SK-MEL-5 (cell line): ENCODE measurements at regions not wholly inside any gene's neighbourhood (a gene's known extent, or its start where the extent isn't known, plus 50 kb on each side); places are given as distances from the start of the nearest gene placed in this dataset.

Source experiments
- DNase-seq: peaks from one replicate; pipeline ENCODE4 v3.0.0-alpha.2; 2016; ENCODE audit warnings: low read depth, low spot score
- in situ Hi-C: cut with HindIII; loops from 2 replicates; pipeline ENCODE4 v1.10.0; 2016; ENCODE audit warnings: low sequenced_read_pairs, high pct_unique_total_duplicates, low pct_unique_long_range_greater_than_20kb

- in situ Hi-C loops = no loop called here
- DNase-seq = no peak
These were observed 94.2 kb upstream of the DLX2 start for GRCh38 chr2:172196768-172197431.

GRCh38 chr2:172198361-172198760, 95.7 kb upstream of the DLX2 start:
- DNase-seq = no peak
- in situ Hi-C loops = no loop called here

DNA sequence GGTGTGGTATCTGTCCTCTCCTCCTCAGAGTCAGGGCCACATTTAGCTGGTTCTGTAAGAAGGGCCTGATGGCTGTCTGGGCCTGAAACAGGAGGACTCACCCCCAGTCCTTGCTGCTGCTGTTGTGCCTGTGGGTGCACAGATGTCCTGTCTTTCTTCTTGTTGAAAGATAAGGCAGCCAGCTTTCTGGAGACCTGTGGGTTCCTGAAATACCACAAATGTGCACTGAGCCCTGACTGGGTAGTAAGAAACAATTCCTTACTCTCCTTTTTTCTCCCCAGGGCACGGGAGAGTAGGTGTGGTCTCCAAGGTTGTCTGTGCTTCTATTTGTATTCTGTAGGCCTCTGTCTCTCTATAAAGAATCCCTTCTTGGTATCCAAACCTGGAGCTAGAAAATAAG, 96.2 kb upstream of the DLX2 start:
- in situ Hi-C loops = no loop called here
- no peak for DNase-seq

DNA sequence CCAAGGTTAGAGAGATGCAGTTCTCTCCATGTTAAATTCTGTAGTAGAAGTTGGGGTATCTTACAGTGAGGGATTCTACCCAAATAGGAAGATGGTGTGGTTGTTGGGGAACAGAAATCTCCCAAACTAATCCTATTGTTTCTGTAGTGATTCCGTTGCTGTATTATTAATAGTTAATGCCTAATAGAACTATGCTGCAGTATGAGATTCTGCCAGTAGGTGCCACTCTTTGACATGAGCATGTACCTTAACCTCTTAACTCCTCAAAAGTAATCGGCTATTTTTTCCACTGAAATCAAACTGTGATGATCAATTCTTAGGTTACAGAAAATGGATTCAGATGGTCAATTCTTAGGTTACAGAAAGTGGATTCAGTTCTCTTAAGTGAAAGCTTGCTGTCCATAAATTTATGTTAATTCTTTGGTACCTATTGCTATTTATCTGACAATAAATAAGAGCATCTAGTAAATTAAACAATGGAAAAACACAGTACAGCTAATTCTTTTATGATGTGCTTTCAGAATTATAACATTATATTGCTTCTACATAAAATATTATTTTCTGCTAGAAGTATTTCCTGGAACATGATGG, 97.9 kb upstream of the DLX2 start:
- in situ Hi-C loops = no loop called here
- peak; percentile 63 for DNase-seq

- no peak for DNase-seq
- in situ Hi-C loops = no loop called here
These were observed 101.6 kb upstream of the DLX2 start for GRCh38 chr2:172204309-172204708.

- in situ Hi-C loops = no loop called here
These were observed 102.1 kb upstream of the DLX2 start for GRCh38 chr2:172204762-172205161.

DNA sequence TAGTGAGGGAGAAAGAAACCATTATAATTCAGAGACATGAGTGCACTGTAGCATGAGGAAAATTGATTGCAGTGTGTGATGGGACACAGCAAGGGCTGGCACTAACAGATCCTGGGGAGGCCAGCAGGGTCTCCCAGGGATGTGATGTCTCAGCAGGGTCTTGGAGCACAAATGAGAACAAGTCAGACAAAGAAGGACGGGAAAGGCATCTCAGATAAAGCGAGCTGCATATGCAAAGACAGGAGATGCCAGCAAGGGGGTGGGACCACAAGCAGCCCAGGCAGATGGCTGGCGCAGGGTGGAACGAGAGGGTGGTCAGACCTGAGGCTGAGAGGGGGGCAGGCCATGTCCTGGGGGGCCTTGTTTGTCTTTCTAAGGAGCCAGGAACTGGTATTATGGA, 102.6 kb upstream of the DLX2 start:
- no peak for DNase-seq
- in situ Hi-C loops = no loop called here

More at GRCh38 chr2:172204762-172205161, 102.1 kb upstream of the DLX2 start:
- no peak for DNase-seq

DNA sequence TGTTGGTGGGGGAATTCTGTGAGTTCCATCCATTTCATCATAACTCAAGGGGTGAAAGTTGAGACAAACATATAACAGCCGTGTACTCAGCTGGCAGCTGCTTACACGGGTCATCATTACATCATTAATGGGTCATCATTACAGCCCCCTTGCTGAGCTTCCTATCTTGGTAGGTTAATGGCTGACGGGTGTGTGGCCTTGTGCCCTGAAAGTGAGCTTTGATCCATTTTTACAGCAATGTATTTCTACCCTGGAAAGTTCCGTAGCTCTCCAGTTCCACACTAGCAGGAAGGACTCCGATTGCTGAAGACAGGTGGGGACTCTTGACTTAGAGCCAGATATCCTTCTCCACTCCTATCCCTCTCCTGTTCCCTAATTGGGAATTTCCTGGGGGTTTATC, 105.2 kb upstream of the DLX2 start:
- DNase-seq = no peak

DNA sequence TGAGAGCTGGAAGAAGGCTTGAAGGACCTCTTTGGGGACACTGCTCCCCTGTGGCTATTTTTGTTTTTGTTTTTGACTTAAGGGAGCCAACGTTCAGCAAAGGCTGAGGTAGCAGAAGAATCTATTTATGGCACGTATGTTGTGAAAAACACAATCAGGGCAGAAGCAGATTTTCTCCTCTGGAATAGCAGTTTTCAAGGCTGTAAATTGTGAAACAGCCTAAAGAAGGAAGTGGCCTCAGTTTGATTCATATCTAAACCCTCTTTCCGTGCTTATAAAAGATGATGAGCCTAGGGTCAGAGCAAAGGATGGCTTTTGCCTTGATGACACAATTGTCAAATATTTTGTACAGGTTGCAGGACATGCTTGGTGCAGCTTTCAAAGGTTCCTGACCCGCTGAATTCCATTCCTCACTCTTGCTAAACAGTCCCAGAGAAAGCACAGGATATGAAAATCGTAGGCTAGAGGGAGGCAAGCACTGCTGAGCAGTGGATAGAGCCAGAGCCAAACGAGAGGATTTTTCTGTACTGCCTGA, 106.2 kb upstream of the DLX2 start:
- in situ Hi-C loops = no loop called here
- DNase-seq = no peak

More for the DNA sequence above, 105.2 kb upstream of the DLX2 start:
- in situ Hi-C loops = no loop called here

DNA sequence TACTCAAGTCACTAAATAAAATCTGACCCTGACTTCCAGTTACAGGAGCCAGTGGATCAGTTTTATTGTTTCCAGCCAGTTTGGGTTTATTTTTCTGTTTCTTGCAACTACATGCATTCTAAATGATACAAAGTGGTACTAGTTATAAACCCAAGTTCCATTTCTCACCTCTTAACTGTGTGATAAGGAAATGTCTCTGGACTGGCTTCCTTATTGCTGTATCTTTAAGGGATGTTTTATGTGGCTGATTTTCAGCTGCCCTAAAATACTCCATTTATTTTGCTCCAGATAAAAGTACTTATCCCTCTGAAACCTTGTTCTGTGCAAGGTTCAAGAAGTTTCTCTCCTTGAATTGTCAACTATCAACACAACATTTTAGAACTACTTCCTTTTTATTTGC, 107.9 kb upstream of the DLX2 start:
- DNase-seq = no peak
- in situ Hi-C loops = no loop called here

DNA sequence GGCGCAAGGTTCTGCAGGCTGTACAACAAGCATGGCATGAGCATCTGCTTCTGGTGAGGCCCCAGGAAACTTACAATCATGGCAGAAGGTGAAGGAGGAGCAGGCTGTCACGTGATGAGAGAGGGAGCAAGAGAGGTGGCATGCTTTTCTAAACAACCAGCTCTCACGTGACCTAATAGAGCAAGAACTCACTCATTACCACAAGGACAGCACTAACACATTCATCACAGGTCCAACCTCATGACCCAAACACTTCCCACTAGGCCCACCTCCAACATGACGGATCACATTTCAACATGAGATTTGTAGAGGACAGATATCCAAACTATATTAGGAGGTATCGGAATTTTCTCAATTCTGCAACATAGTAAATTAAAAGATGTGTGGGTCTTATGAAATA, 108.8 kb upstream of the DLX2 start:
- no peak for DNase-seq
- in situ Hi-C loops = no loop called here

- in situ Hi-C loops = no loop called here
These were observed 110.6 kb upstream of the DLX2 start for GRCh38 chr2:172213116-172213860.

GRCh38 chr2:172214252-172214651, 111.6 kb upstream of the DLX2 start:
- in situ Hi-C loops = no loop called here
- no peak for DNase-seq

More at GRCh38 chr2:172213116-172213860, 110.6 kb upstream of the DLX2 start:
- no peak for DNase-seq

DNA sequence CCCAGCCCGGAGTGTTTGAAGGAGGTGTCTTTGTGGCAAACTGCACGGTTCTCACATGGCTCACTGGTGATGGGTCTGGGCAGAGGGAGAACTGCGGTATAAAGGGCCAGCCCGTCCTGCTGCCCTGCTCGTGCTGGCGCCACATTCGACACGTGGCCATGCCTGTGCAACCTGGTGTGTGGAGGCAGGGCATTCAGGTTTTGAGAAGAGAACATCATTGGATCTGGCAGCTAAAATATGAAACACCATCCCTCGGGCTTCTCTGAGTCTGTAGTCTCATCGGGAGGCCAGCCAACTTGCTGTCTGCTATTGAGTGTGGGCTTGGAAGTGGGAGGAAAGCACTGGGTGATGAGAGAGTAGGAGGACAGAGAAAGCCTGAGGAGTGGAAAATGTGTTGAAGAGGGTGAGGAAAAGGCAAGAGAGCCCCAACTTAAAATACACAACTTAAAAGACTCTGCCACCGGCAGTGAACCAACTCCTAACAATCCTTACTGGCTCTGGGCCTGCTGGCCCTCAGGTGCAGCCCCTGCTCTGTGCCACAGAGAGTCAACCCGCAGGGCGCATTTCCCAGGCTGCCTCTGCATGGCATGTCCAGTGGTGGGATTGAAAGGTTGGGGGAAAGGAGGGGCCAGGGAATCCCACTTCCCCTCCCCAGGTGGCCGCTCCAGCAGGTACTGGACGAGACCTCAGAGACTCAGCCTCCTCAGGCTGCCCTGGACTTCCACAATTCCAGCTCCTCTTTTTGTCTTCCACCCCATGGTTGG, 112.7 kb upstream of the DLX2 start:
- DNase-seq = no peak
- in situ Hi-C loops = no loop called here

DNA sequence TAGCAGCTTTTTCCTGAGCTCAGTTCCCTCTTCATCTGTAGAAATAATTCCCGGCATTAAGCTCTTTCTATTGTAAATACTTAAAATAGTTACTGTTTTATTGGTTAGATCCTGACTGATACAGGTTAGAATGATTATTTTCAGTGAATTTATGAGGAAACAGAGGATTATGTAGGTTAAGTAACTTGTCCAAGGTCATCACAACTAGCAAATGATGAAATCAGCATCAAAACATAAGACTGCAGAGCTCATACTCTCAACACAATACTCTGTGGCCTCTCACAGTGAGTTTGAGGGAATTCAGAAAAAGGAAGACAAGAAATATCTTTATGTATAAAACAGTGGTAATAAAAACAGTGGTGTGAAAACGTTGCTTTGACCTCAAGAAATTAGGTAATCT, 113.2 kb upstream of the DLX2 start:
- in situ Hi-C loops = no loop called here
- DNase-seq = no peak

DNA sequence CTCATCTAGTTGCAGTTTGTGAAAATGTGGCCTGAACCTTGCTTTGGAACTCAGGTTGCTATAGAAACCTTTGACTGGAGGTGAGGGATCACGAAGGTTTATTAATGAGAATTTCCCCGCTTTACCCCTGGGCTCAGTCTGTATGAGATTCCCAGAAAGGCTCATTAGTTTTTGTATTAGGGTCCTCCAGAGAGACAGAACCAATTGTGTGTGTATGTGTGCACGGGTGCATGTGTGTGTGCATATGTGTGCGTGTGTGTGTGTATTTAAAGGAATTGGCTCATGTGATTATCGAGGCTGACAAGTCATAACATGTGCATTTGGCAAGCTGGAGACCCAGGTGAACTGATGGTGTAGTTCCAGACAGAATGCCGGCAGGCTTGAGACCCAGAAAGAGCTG, 113.8 kb upstream of the DLX2 start:
- DNase-seq = no peak
- in situ Hi-C loops = no loop called here

DNA sequence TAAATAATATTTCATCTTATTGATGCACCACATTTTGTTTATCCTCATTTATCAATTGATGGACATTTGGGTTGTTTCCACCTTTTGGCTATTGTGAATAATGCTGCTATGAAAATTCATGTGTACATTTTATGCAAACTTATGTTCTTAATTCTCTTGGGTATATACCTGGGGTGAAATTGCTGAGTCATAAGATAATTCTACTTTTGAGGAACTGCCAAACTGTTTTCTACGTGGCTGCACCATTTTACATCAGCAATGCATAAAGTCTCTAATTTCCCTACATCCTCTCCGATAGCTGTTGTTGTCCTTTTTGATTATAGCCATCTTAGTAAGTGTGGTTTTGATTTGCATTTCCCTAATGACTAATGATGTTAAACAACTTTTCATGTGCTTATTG, 116.5 kb upstream of the DLX2 start:
- in situ Hi-C loops = no loop called here
- no peak for DNase-seq

DNA sequence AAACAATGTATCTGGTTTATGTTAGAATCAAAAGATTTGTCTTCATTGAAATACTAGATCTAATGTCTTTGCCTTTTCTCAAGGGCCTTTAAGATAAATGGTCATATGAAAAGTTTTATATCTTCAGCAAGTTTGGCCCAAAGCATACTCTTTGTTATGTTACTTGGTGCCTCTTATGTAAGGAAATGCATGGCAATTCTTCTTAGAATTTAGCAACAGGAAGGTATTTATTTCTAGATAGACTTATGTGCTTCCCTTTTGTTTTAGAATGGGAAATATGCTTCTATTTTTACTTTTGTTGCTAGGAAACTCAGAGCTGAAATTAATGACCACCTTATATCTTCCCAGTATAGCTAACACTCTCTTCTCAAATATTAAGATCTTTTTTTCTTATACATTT, 117.4 kb upstream of the DLX2 start:
- no peak for DNase-seq
- in situ Hi-C loops = no loop called here
